H9 (cell line): ENCODE measurements at regions not wholly inside any gene's neighbourhood (a gene's known extent, or its start where the extent isn't known, plus 50 kb on each side); places are given as distances from the start of the nearest gene placed in this dataset.

ENCODE experiments used
- DNase-seq: peaks from one replicate; pipeline ENCODE4 v3.0.0-alpha.2; 2017
- H2AFZ ChIP-seq: one replicate; pipeline ENCODE4 v1.6.1; 2013; ENCODE audit warnings: mild to moderate bottlenecking, low read length, control low read depth, moderate library complexity
- H2AK5ac ChIP-seq: 2 replicates; pipeline ENCODE4 v1.6.1; 2013; ENCODE audit warnings: low read length, control low read depth, mixed read lengths; ENCODE audit not compliant: insufficient read length
- H2BK120ac ChIP-seq: one replicate; pipeline ENCODE4 v1.6.1; 2013; ENCODE audit warnings: low read depth, mild to moderate bottlenecking, low read length, control low read depth, inconsistent platforms; ENCODE audit not compliant: poor library complexity, severe bottlenecking
- H2BK12ac ChIP-seq: 2 replicates; pipeline ENCODE4 v1.6.1; 2013; ENCODE audit warnings: low read length, control low read depth, mixed read lengths, low read depth; ENCODE audit not compliant: insufficient read length
- H2BK15ac ChIP-seq: 2 replicates; pipeline ENCODE4 v1.6.1; 2013; ENCODE audit warnings: low read depth, low read length, control low read depth
- H2BK20ac ChIP-seq: one replicate; pipeline ENCODE4 v1.6.1; 2013; ENCODE audit warnings: low read depth, mild to moderate bottlenecking, low read length, control low read depth, inconsistent platforms; ENCODE audit not compliant: poor library complexity, severe bottlenecking
- H2BK5ac ChIP-seq: 2 replicates; pipeline ENCODE4 v1.6.1; 2013; ENCODE audit warnings: low read length, control low read depth, mixed read lengths; ENCODE audit not compliant: insufficient read length
- H3K14ac ChIP-seq: 2 replicates; pipeline ENCODE4 v1.6.1; 2013; ENCODE audit warnings: low read length, control low read depth; ENCODE audit not compliant: insufficient read depth
- H3K18ac ChIP-seq: 2 replicates; pipeline ENCODE4 v1.6.1; 2013; ENCODE audit warnings: low read depth, mild to moderate bottlenecking, mixed read lengths, low read length, control low read depth; ENCODE audit not compliant: insufficient read length
- H3K23ac ChIP-seq: 2 replicates; pipeline ENCODE4 v1.6.1; 2013; ENCODE audit warnings: low read length, control low read depth, mixed read lengths, low read depth; ENCODE audit not compliant: insufficient read length
- H3K23me2 ChIP-seq: 2 replicates; pipeline ENCODE4 v1.6.1; 2013; ENCODE audit warnings: low read depth, mild to moderate bottlenecking, mixed read lengths, low read length, control low read depth; ENCODE audit not compliant: insufficient read length, poor library complexity, severe bottlenecking
- H3K27ac ChIP-seq: 2 replicates; pipeline ENCODE4 v1.5.1; 2013; ENCODE audit warnings: low read length, control low read depth, mixed read lengths, low read depth; ENCODE audit not compliant: insufficient read length
- H3K27me3 ChIP-seq: 2 replicates; pipeline ENCODE4 v1.6.1; 2013; ENCODE audit warnings: low read length, control low read depth, inconsistent platforms; ENCODE audit not compliant: insufficient read depth
- H3K4ac ChIP-seq: 2 replicates; pipeline ENCODE4 v1.6.1; 2013; ENCODE audit warnings: low read depth, mild to moderate bottlenecking, control low read depth, inconsistent platforms, low read length, moderate library complexity
- H3K4me1 ChIP-seq: 2 replicates; pipeline ENCODE4 v1.6.1; 2013; ENCODE audit warnings: low read length, control low read depth, inconsistent platforms; ENCODE audit not compliant: insufficient read depth
- H3K4me2 ChIP-seq: 2 replicates; pipeline ENCODE4 v1.6.1; 2013; ENCODE audit warnings: low read length, control low read depth, mixed read lengths; ENCODE audit not compliant: insufficient read length, insufficient read depth
- H3K56ac ChIP-seq: 2 replicates; pipeline ENCODE4 v1.6.1; 2013; ENCODE audit warnings: low read depth, mild to moderate bottlenecking, mixed read lengths, low read length, control low read depth; ENCODE audit not compliant: insufficient read length
- H3K79me1 ChIP-seq: 2 replicates; pipeline ENCODE4 v1.6.1; 2013; ENCODE audit warnings: low read depth, mild to moderate bottlenecking, moderate library complexity, low read length, control low read depth, inconsistent platforms; ENCODE audit not compliant: insufficient read depth, poor library complexity, severe bottlenecking
- H3K79me2 ChIP-seq: 2 replicates; pipeline ENCODE4 v1.6.1; 2013; ENCODE audit warnings: low read length, control low read depth, inconsistent platforms; ENCODE audit not compliant: insufficient read depth
- H3K9ac ChIP-seq: 2 replicates; pipeline ENCODE4 v1.6.1; 2013; ENCODE audit warnings: low read length, control low read depth, mixed read lengths; ENCODE audit not compliant: insufficient read length; ENCODE audit errors: extremely low read depth
- H3K9me3 ChIP-seq: one replicate; pipeline ENCODE4 v1.6.1; 2013; ENCODE audit warnings: low read depth, low read length, inconsistent platforms; ENCODE audit not compliant: control insufficient read depth
- H3T11ph ChIP-seq: one replicate; pipeline ENCODE4 v1.6.1; 2013; ENCODE audit warnings: mild to moderate bottlenecking, low read length, control low read depth, inconsistent platforms
- H4K20me1 ChIP-seq: one replicate; pipeline ENCODE4 v1.6.1; 2013; ENCODE audit not compliant: control insufficient read depth, insufficient read length, insufficient read depth
- H4K5ac ChIP-seq: 2 replicates; pipeline ENCODE4 v1.6.1; 2013; ENCODE audit warnings: low read depth, mild to moderate bottlenecking, mixed read lengths, low read length, control low read depth; ENCODE audit not compliant: insufficient read length
- H4K8ac ChIP-seq: replicated peaks from 2 replicates; pipeline ENCODE4 v1.6.1; 2013; ENCODE audit warnings: low read length, control low read depth, mixed read lengths, low read depth; ENCODE audit not compliant: insufficient read length
- H4K91ac ChIP-seq: 2 replicates; pipeline ENCODE4 v1.6.1; 2013; ENCODE audit warnings: low read depth, mild to moderate bottlenecking, moderate library complexity, mixed read lengths, low read length, control low read depth; ENCODE audit not compliant: insufficient read length
- H3K27ac Mint-ChIP-seq, 3 experiments: 2 replicates in 2 of 3; 3 replicates in 1 of 3; pipeline ENCODE4 v1.8.0; 2020 to 2021; ENCODE audit warnings: mixed read lengths in 3 of 3, mild to moderate bottlenecking in 1 of 3, moderate library complexity in 1 of 3
- H3K27me3 Mint-ChIP-seq: 2 replicates; pipeline ENCODE4 v1.8.0; 2021; ENCODE audit warnings: low read depth, mild to moderate bottlenecking, moderate library complexity, mixed read lengths
- H3K36me3 Mint-ChIP-seq, 3 experiments: 2 replicates in 2 of 3; 3 replicates in 1 of 3; pipeline ENCODE4 v1.8.0; 2020 to 2021; ENCODE audit warnings: low read depth in 3 of 3, mixed read lengths in 3 of 3; ENCODE audit not compliant: insufficient read depth in 1 of 3
- H3K4me1 Mint-ChIP-seq, 2 experiments: 2 replicates each; pipeline ENCODE4 v1.8.0; 2020; ENCODE audit warnings: mixed read lengths in 2 of 2
- H3K4me3 Mint-ChIP-seq, 2 experiments: 2 replicates in 1 of 2; 3 replicates in 1 of 2; pipeline ENCODE4 v1.8.0; 2020 to 2021; ENCODE audit warnings: mild to moderate bottlenecking in 2 of 2, mixed read lengths in 2 of 2, moderate library complexity in 1 of 2
- H3K9me3 Mint-ChIP-seq, 2 experiments: 2 replicates in 1 of 2; 3 replicates in 1 of 2; pipeline ENCODE4 v1.8.0; 2020; ENCODE audit warnings: mild to moderate bottlenecking in 2 of 2, mixed read lengths in 2 of 2, moderate library complexity in 1 of 2
- CTCF ChIP-seq: fragments of 200-600 bp; sonication (generic); conservative IDR thresholded peaks from 3 replicates; pipeline ENCODE4 v1.8.0; 2021; ENCODE audit warnings: antibody characterized with exemption, mild to moderate bottlenecking
- WGBS: extraction: QIAGEN DNeasy Blood & Tissue Kit; methylation state at CpG from one replicate; pipeline ENCODE4 v1.1.7; 2013; ENCODE audit warnings: missing lambda C conversion rate, low lambda C conversion rate, mixed read lengths; ENCODE audit not compliant: insufficient read length; ENCODE audit errors: extremely low coverage; 5-methylcytosine and 5-hydroxymethylcytosine counted together

DNA sequence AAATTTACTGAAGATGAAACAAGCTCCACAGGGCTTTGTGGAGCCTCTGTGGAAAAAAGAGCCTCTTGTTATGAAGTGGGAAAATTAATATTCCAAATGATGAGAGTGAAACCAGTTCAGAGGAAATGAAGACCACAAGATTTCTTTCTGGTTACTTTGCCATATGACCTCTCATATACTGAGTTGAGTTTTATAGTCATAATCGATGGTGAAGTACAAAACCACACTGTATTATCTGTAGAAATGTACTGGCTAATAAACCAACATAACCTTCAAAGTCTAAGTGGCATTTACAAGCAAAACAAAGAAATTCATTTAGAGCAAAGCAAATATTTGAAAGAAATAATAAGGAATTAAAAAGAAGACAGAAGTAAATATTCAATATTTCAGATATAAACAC is 662.6 kb upstream of the ZWINT start:
- H3K4me3 Mint-ChIP-seq, result no peak overlapping the region
- DNase-seq, result no peak

More for the DNA sequence above, 662.6 kb upstream of the ZWINT start:
- no peak overlapping the region for H2BK15ac ChIP-seq
- no peaks in the 10 kb centered on the region for H3K79me1 ChIP-seq
- no peaks in the 10 kb centered on the region for H3K79me2 ChIP-seq
- no peak overlapping the region for H2BK20ac ChIP-seq
- H4K91ac ChIP-seq, result no peak overlapping the region
- no peaks in the 10 kb centered on the region; the same call in 1 of the 2 replicates for H3K4me1 ChIP-seq
- H2BK5ac ChIP-seq, result no peak overlapping the region
- H3K9ac ChIP-seq, result no peak overlapping the region
- H3K18ac ChIP-seq, result no peak overlapping the region
- H3K56ac ChIP-seq, result no peak overlapping the region
- no peak overlapping the region for H4K5ac ChIP-seq
- no peak for TF ChIP-seq CTCF
- no peak overlapping the region for H3K23ac ChIP-seq
- H4K8ac ChIP-seq, result no peak overlapping the region
- H3K9me3 ChIP-seq, result no peaks in the 10 kb centered on the region
- peaks cover 6 to 9% of the 10 kb centered on the region in 2 experiments for H3K4me1 Mint-ChIP-seq
- no peak overlapping the region for H2AFZ ChIP-seq
- no peaks in the 10 kb centered on the region for H4K20me1 ChIP-seq
- H2BK12ac ChIP-seq, result no peak overlapping the region
- H3K27ac Mint-ChIP-seq, result no peak overlapping the region
- H3K27me3 ChIP-seq, result no peaks in the 10 kb centered on the region
- no peaks in the 10 kb centered on the region for H3K23me2 ChIP-seq
- H3K36me3 Mint-ChIP-seq, result peaks cover 0 to 9% (median 8%) of the 10 kb centered on the region in 3 experiments; a peak in 5 of 7 replicates
- no peak overlapping the region for H2BK120ac ChIP-seq
- H3T11ph ChIP-seq, result no peak overlapping the region
- H3K9me3 Mint-ChIP-seq, result peaks cover 5 to 7% of the 10 kb centered on the region in 2 experiments; a peak in 4 of 5 replicates
- H2AK5ac ChIP-seq, result no peak overlapping the region
- H3K27ac ChIP-seq, result no peak overlapping the region
- H3K4me2 ChIP-seq, result no peak overlapping the region
- H3K27me3 Mint-ChIP-seq, result no peaks in the 10 kb centered on the region
- no peak overlapping the region for H3K4ac ChIP-seq
- no CpG with 5 or more reads among the region's 1 CpG for WGBS
- no peak overlapping the region for H3K14ac ChIP-seq
